Gastrocnemius medialis (tissue), 4 donors: ENCODE measurements at regions not wholly inside any gene's neighbourhood (a gene's known extent, or its start where the extent isn't known, plus 50 kb on each side); places are given as distances from the start of the nearest gene placed in this dataset.

Source experiments
- POLR2A ChIP-seq, 2 donors: fragments of 450-650 bp; IDR thresholded peaks; one replicate each; pipeline ENCODE4 v1.6.1; 2017; ENCODE audit warnings: antibody characterized with exemption in 2 of 2, mild to moderate bottlenecking in 2 of 2, moderate library complexity in 2 of 2
- TF ChIP-seq, protein P1 (sequence below), 5 experiments: fragments of 450-650 bp in 3 of 5; fragments of 200-600 bp in 2 of 5; sonication (generic) in 2 of 5; IDR thresholded peaks in 4 of 5; conservative IDR thresholded peaks in 1 of 5; 1 replicate in 4 of 5; 2 replicates in 1 of 5; pipeline ENCODE4 v1.5.1; 2016 to 2019; ENCODE audit warnings: antibody characterized with exemption in 5 of 5, mild to moderate bottlenecking in 3 of 5, moderate library complexity in 3 of 5

DNA sequence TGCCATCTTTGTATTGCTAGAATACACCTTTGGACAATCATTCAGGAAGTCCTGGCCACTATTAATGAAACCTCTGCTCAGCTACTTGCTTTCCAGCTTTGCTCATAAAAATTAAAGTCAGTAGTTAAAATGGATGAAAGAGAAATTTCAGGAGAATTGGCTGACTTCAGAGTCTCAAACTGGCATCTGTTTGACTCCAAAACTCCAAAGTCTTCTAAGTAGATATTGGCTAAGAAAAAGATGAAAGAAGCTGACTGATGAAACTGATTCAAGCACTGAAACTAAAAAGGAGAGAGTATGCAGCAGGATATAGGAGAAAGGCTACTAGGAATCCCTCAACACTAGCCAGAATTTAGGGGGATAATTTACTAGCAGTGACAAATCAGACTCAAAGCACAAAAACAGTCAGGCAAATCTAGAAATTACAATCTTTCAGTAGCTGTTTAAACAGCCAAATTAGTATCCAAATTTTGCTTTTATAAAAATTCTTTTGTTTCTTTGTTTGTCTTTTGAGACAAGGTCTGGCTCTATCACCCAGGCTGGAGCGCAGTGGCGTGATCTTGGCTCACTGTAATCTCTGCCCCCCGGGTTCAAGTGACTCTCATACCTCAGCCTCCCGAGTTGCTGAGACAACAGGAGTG is 52.1 kb upstream of the DTNA start:
- TF ChIP-seq, protein P1, sequence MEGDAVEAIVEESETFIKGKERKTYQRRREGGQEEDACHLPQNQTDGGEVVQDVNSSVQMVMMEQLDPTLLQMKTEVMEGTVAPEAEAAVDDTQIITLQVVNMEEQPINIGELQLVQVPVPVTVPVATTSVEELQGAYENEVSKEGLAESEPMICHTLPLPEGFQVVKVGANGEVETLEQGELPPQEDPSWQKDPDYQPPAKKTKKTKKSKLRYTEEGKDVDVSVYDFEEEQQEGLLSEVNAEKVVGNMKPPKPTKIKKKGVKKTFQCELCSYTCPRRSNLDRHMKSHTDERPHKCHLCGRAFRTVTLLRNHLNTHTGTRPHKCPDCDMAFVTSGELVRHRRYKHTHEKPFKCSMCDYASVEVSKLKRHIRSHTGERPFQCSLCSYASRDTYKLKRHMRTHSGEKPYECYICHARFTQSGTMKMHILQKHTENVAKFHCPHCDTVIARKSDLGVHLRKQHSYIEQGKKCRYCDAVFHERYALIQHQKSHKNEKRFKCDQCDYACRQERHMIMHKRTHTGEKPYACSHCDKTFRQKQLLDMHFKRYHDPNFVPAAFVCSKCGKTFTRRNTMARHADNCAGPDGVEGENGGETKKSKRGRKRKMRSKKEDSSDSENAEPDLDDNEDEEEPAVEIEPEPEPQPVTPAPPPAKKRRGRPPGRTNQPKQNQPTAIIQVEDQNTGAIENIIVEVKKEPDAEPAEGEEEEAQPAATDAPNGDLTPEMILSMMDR (IDR thresholded peaks at IDR 0.05 in 4 of 5, conservative IDR thresholded peaks at IDR 0.05 in 1 of 5) = no peak
- no peak for TF ChIP-seq POLR2A (IDR thresholded peaks at IDR 0.05)
